Type B pancreatic cell (in vitro differentiated cells): ENCODE measurements at regions not wholly inside any gene's neighbourhood (a gene's known extent, or its start where the extent isn't known, plus 50 kb on each side); places are given as distances from the start of the nearest gene placed in this dataset.

Experiments
- DNase-seq: peaks from one replicate; pipeline ENCODE4 v3.0.0; 2021; ENCODE audit warnings: mixed read lengths; ENCODE audit not compliant: unreplicated experiment; ENCODE audit errors: extremely low spot score
- H3K27ac Mint-ChIP-seq: 2 replicates; pipeline ENCODE4 v1.8.0; 2021; ENCODE audit warnings: mild to moderate bottlenecking, mixed read lengths
- H3K27me3 Mint-ChIP-seq: 2 replicates; pipeline ENCODE4 v1.8.0; 2021; ENCODE audit warnings: mixed read lengths
- H3K36me3 Mint-ChIP-seq: 2 replicates; pipeline ENCODE4 v1.8.0; 2021; ENCODE audit warnings: mixed read lengths
- H3K4me1 Mint-ChIP-seq: one replicate; pipeline ENCODE4 v1.8.0; 2021; ENCODE audit warnings: mixed read lengths; ENCODE audit not compliant: unreplicated experiment
- H3K4me3 Mint-ChIP-seq: 2 replicates; pipeline ENCODE4 v1.8.0; 2021; ENCODE audit warnings: mild to moderate bottlenecking, mixed read lengths
- H3K9me3 Mint-ChIP-seq: 2 replicates; pipeline ENCODE4 v1.8.0; 2021; ENCODE audit warnings: mixed read lengths
- TF ChIP-seq, protein P1 (sequence below): fragments of 200-600 bp; sonication (generic); conservative IDR thresholded peaks from 2 replicates; pipeline ENCODE4 v1.5.0; 2021; ENCODE audit warnings: antibody characterized with exemption, mild to moderate bottlenecking

DNA sequence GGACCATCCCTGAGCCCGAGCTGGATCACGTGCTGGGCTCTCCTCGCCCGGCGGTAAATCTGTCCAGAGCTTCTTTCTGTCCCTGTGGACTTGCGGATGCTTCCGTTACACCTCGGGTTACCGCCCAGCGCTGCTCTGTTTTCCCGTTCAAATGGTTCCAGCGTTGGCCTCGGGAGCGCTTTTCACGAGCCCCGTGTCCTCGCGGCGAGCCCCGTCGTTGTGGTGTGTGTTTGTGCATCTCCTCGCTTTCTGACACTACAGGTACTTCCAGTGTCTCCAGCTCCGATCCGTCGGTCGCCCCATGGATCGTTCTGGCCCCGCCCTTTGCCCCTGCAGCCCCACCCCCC lies 77.4 kb downstream of the RTP5 start:
- H3K36me3 Mint-ChIP-seq = no peaks in the 10 kb centered on the region
- peaks cover 24% of the 10 kb centered on the region for H3K27me3 Mint-ChIP-seq
- no peak for DNase-seq
- no peaks in the 10 kb centered on the region for H3K9me3 Mint-ChIP-seq
- TF ChIP-seq, protein P1, sequence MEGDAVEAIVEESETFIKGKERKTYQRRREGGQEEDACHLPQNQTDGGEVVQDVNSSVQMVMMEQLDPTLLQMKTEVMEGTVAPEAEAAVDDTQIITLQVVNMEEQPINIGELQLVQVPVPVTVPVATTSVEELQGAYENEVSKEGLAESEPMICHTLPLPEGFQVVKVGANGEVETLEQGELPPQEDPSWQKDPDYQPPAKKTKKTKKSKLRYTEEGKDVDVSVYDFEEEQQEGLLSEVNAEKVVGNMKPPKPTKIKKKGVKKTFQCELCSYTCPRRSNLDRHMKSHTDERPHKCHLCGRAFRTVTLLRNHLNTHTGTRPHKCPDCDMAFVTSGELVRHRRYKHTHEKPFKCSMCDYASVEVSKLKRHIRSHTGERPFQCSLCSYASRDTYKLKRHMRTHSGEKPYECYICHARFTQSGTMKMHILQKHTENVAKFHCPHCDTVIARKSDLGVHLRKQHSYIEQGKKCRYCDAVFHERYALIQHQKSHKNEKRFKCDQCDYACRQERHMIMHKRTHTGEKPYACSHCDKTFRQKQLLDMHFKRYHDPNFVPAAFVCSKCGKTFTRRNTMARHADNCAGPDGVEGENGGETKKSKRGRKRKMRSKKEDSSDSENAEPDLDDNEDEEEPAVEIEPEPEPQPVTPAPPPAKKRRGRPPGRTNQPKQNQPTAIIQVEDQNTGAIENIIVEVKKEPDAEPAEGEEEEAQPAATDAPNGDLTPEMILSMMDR = no peak
- peaks cover 16% of the 10 kb centered on the region for H3K4me1 Mint-ChIP-seq
- H3K4me3 Mint-ChIP-seq = no peak overlapping the region
- H3K27ac Mint-ChIP-seq = no peak overlapping the region

DNA sequence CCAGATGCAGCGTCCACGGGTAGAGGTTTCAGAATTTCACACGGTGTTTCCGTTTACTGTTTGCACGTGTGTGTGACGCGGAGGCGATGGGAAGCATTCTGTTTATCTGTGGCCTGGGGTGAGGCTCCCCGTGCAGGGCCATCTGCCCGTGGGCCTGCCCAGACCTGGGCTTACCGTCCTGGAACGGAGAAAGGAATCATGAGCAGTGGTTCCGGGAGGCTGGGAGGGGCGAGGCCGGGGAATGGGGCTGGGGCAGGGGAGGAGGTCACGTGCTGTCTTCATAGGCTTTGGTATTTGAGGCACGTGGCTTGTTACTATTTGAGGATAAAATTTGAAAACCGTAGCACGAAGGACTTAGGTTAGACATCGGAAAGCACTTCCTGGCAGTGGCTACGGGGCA lies 77.9 kb downstream of the RTP5 start:
- peaks cover 18% of the 10 kb centered on the region for H3K4me1 Mint-ChIP-seq
- TF ChIP-seq, protein P1 = no peak
- no peak overlapping the region for H3K27ac Mint-ChIP-seq
- no peaks in the 10 kb centered on the region for H3K36me3 Mint-ChIP-seq
- H3K4me3 Mint-ChIP-seq = no peak overlapping the region
- no peaks in the 10 kb centered on the region for H3K9me3 Mint-ChIP-seq
- H3K27me3 Mint-ChIP-seq = peaks cover 24% of the 10 kb centered on the region
- no peak for DNase-seq

DNA sequence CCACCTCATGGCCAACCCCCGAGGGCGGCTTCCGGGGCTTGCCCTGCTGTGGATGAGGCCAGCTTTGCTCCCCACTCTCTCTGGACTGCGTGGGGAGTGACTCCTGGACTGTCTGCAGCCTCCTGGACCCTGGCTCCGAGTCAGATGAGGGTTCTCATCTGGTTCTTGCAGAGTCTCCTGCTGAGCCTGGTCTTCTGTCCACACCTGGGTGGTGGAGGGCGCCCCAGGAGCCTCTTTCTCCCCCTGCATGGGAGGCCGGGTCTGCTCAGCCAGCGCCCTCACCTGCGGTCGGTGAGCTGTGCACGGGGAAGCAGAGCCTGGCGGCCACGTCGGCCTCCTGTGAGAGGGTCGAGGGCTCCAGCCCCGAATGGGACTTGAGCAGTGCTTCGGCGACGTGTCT lies 78.3 kb downstream of the RTP5 start:
- Mint-ChIP-seq H3K36me3 (no peaks in the 10 kb centered on the region), H3K9me3 (no peaks in the 10 kb centered on the region), H3K4me3 (no peak overlapping the region), H3K27me3 (peaks cover 26% of the 10 kb centered on the region), H3K4me1 (peaks cover 18% of the 10 kb centered on the region), H3K27ac (no peak overlapping the region)
- TF ChIP-seq, protein P1 = no peak
- DNase-seq = no peak

DNA sequence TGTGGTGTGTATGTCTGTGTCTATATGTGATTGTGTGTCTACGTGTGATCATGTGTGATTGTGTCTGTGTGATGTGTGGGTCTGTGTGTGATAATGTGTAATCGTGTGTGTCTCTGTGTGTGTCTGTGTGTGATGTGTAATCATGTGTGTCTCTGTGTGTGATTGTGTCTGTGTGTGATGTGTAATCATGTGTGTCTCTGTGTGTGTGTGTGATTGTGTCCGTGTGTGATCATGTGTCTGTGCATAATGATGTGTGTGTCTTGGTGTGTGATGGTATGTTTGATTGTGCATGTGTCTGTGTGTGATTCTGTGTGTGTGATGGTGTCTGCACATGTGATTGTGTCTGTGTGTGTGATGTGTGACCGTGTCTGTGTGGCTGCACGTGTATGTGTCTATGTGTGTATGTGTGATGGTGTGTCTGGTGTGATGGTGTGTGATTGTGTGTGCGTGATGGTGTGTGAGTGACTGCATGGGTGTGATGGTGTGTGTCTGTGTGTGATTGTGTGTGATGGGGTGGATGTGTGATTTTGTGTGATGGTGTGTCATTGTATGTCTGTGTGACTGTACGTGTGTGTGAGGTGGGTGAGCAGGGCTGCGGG lies 78.9 kb downstream of the RTP5 start:
- no peak for DNase-seq
- no peak overlapping the region for H3K4me3 Mint-ChIP-seq
- H3K27ac Mint-ChIP-seq = no peak overlapping the region
- no peaks in the 10 kb centered on the region for H3K9me3 Mint-ChIP-seq
- TF ChIP-seq, protein P1 = no peak
- peaks cover 26% of the 10 kb centered on the region for H3K27me3 Mint-ChIP-seq
- no peaks in the 10 kb centered on the region for H3K36me3 Mint-ChIP-seq
- peaks cover 18% of the 10 kb centered on the region for H3K4me1 Mint-ChIP-seq

DNA sequence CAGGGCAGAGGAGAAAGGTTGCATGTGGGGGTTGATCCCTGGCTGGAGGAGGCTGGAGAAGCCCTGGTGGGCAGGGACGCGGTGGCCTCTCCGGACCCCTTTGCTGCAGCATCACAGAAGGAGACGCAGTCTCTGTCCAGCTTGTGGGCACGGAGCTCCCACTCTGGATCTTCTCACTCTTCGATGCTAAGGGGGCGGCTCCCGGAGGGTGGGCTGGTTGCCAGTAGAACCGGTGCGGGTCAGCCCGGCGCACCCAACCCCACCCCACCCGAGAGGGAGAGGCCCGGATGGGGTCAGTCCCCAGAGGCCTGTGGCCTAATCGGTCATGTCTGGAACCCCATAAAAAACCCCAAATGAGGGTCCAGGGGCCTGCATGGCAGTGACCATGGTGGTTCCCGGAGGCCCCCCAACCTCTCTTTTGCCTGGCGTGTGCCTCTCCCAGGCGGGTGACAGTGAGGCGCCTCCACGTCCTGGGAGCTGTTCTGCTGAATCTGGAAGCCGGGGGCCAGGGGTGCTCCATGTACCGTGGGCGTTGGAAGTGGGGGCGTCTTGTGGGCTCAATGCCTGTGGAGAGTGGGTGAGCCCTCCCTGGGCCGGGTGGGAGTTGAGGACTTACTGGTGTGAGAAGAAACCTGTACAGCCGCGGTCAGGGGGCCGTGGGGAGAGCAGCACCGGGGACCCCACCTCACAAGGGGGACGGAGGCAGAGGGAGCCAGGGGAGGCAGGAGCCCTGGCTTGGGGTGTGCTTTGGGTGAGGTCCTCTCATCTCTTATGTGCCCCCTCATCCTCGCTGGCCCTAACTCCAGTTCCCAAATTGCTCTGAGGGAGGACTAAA lies 79.6 kb downstream of the RTP5 start:
- TF ChIP-seq, protein P1 = no peak
- no peak for DNase-seq
- Mint-ChIP-seq H3K4me1 (peaks cover 18% of the 10 kb centered on the region), H3K27me3 (peaks cover 26% of the 10 kb centered on the region), H3K27ac (no peak overlapping the region), H3K36me3 (no peaks in the 10 kb centered on the region), H3K9me3 (no peaks in the 10 kb centered on the region), H3K4me3 (no peak overlapping the region)
